ENCODE measurements at regions not wholly inside any gene's neighbourhood (a gene's known extent, or its start where the extent isn't known, plus 50 kb on each side); places are given as distances from the start of the nearest gene placed in this dataset.

GRCh38 chr20:56845546-56846086 is 216.5 kb downstream of the TFAP2C start (continued):
- no peak for TF ChIP-seq EZH2phosphoT487 (IDR thresholded peaks at IDR 0.05; ENCODE audit: borderline replicate concordance)
- no peak for TF ChIP-seq RAD21 (IDR thresholded peaks at IDR 0.05; ENCODE audit: low read depth)
- TF ChIP-seq EZH2 (IDR thresholded peaks at IDR 0.05) = no peak
- TF ChIP-seq SIN3A (IDR thresholded peaks at IDR 0.05; ENCODE audit: low read depth) = no peak
- TF ChIP-seq ELF1 (IDR thresholded peaks at IDR 0.05; ENCODE audit: borderline replicate concordance, low read depth) = no peak
- no peak for TF ChIP-seq MAX (IDR thresholded peaks at IDR 0.05)
- TF ChIP-seq POLR2AphosphoS5 (IDR thresholded peaks at IDR 0.05; ENCODE audit: low read depth, low read length) = no peak
- no peak for TF ChIP-seq REST (IDR thresholded peaks at IDR 0.05; ENCODE audit: low read depth)
- TF ChIP-seq EGR1 (IDR thresholded peaks at IDR 0.05; ENCODE audit: low read depth) = no peak
- TF ChIP-seq ZFX (IDR thresholded peaks at IDR 0.05) = no peak
- no peak for TF ChIP-seq ZNF274 (IDR thresholded peaks at IDR 0.05; ENCODE audit: low read depth, low read length)

GRCh38 chr20:56848561-56848960 is 219.5 kb downstream of the TFAP2C start:
- H3K27me3 ChIP-seq (ENCODE audit: insufficient read depth, low read length) = no peaks in the 10 kb centered on the region
- ATAC-seq = no peak
- no peaks in the 10 kb centered on the region for H3K79me2 ChIP-seq (ENCODE audit: insufficient read depth, low read length)
- no peak overlapping the region for H3K4me3 ChIP-seq (replicated peaks in 1 of 2; ENCODE audit: low read depth in 1 of 2, low read length in 2 of 2)
- no peak overlapping the region for H3K9ac ChIP-seq (ENCODE audit: low read length)
- ChIA-PET POLR2A (no interaction called here), RAD21 (ENCODE audit: low non-redundant PET in 1 of 2, low total read pairs in 2 of 2, uncharacterized antibody in 2 of 2, unreplicated experiment in 2 of 2) (no interaction called here), CTCF (no interaction called here)
- no peaks in the 10 kb centered on the region for H3K9me3 ChIP-seq (ENCODE audit: control insufficient read depth in 1 of 2, insufficient read depth in 1 of 2, low read depth in 1 of 2, low read length in 2 of 2)
- no peaks in the 10 kb centered on the region for H3K36me3 ChIP-seq (ENCODE audit: control insufficient read depth in 1 of 2, insufficient read depth in 2 of 2, low read length in 2 of 2)
- no peak overlapping the region for H2AFZ ChIP-seq (ENCODE audit: low read depth, low read length, poor library complexity, severe bottlenecking)
- no peak overlapping the region for H3K27ac ChIP-seq (ENCODE audit: low read depth, low read length)
- intact Hi-C loops (cut with micrococcal nuclease) = no loop called here
- no peaks in the 10 kb centered on the region for H4K20me1 ChIP-seq (ENCODE audit: insufficient read depth)
- no peak overlapping the region for H3K4me2 ChIP-seq (ENCODE audit: low read length)
- H3K4me1 ChIP-seq (ENCODE audit: control insufficient read depth in 1 of 2, insufficient read depth in 2 of 2, low read length in 2 of 2) = peaks cover 0 to 5% of the 10 kb centered on the region in 2 experiments; a peak in 1 of 4 replicates
- H3K9me2 ChIP-seq (ENCODE audit: insufficient read depth) = no peaks in the 10 kb centered on the region
- no peak for DNase-seq (ENCODE audit: low read depth, low spot score)
- BruUV-seq (replicated peaks) = no TSS peak
- TF ChIP-seq YY1 (IDR thresholded peaks at IDR 0.05; ENCODE audit: extremely low read depth, insufficient replicate concordance, low read depth, low read length) (no peak), RAD21 (IDR thresholded peaks at IDR 0.05; ENCODE audit: low read depth) (no peak), ZFX (IDR thresholded peaks at IDR 0.05) (no peak), ATF3 (IDR thresholded peaks at IDR 0.05) (no peak), CTCF (IDR thresholded peaks at IDR 0.05 in 2 of 3, conservative IDR thresholded peaks at IDR 0.05 in 1 of 3; ENCODE audit: borderline replicate concordance in 1 of 3, insufficient read depth in 1 of 3, low read depth in 2 of 3, low read length in 2 of 3) (no peak), POLR2AphosphoS5 (IDR thresholded peaks at IDR 0.05; ENCODE audit: low read depth, low read length) (no peak), SP1 (IDR thresholded peaks at IDR 0.05; ENCODE audit: low read depth) (no peak), REST (IDR thresholded peaks at IDR 0.05; ENCODE audit: low read depth) (no peak), CEBPB (IDR thresholded peaks at IDR 0.05; ENCODE audit: low read depth) (no peak), ZNF274 (IDR thresholded peaks at IDR 0.05; ENCODE audit: low read depth, low read length) (no peak)
